ENCODE measurements at regions not wholly inside any gene's neighbourhood (a gene's known extent, or its start where the extent isn't known, plus 50 kb on each side); places are given as distances from the start of the nearest gene placed in this dataset.

GRCh38 chrX:40170830-40171512 is 73.2 kb upstream of the BCOR start:
- H3K4me3 ChIP-seq (ENCODE audit: low read length) = no peak overlapping the region; the same call in 1 of the 2 replicates
- no peak for TF ChIP-seq ZNF274 (IDR thresholded peaks at IDR 0.05; ENCODE audit: low read depth, low read length)

GRCh38 chrX:40169193-40170101 is 71.7 kb upstream of the BCOR start:
- H3K4me3 ChIP-seq (ENCODE audit: low read length) = peak overlapping the region; percentile 10; the same call in 1 of the 2 replicates
- TF ChIP-seq ZNF274 (IDR thresholded peaks at IDR 0.05; ENCODE audit: low read depth, low read length) = no peak

- H3K4me3 ChIP-seq (ENCODE audit: low read length) = no peak overlapping the region
- no peak for TF ChIP-seq ZNF274 (IDR thresholded peaks at IDR 0.05; ENCODE audit: low read depth, low read length)
Observed at GRCh38 chrX:40168480-40169011, 70.8 kb upstream of the BCOR start.

- no peak for TF ChIP-seq ZNF274 (IDR thresholded peaks at IDR 0.05; ENCODE audit: low read depth, low read length)
- H3K4me3 ChIP-seq (ENCODE audit: low read length) = no peak overlapping the region; the same call in 1 of the 2 replicates
Observed at GRCh38 chrX:40167850-40168479, 70.2 kb upstream of the BCOR start.

- H3K4me3 ChIP-seq (ENCODE audit: low read length) = no peak overlapping the region; the same call in 1 of the 2 replicates
- no peak for TF ChIP-seq ZNF274 (IDR thresholded peaks at IDR 0.05; ENCODE audit: low read depth, low read length)
Observed at GRCh38 chrX:40167233-40167849, 69.6 kb upstream of the BCOR start.

GRCh38 chrX:40166582-40166981 is 68.8 kb upstream of the BCOR start:
- H3K4me3 ChIP-seq (ENCODE audit: low read length) = no peak overlapping the region
- TF ChIP-seq ZNF274 (IDR thresholded peaks at IDR 0.05; ENCODE audit: low read depth, low read length) = no peak

GRCh38 chrX:40165861-40166260 is 68.1 kb upstream of the BCOR start:
- no peak for TF ChIP-seq ZNF274 (IDR thresholded peaks at IDR 0.05; ENCODE audit: low read depth, low read length)
- no peak overlapping the region for H3K4me3 ChIP-seq (ENCODE audit: low read length)

GRCh38 chrX:40165206-40165605 is 67.4 kb upstream of the BCOR start:
- H3K4me3 ChIP-seq (ENCODE audit: low read length) = no peak overlapping the region
- no peak for TF ChIP-seq ZNF274 (IDR thresholded peaks at IDR 0.05; ENCODE audit: low read depth, low read length)

- H3K4me3 ChIP-seq (ENCODE audit: low read length) = no peak overlapping the region
- TF ChIP-seq ZNF274 (IDR thresholded peaks at IDR 0.05; ENCODE audit: low read depth, low read length) = no peak
Observed at GRCh38 chrX:40164751-40165150, 67.0 kb upstream of the BCOR start.

- peak overlapping the region; percentile 23; the same call in 1 of the 2 replicates for H3K4me3 ChIP-seq (ENCODE audit: low read length)
Observed at GRCh38 chrX:40158036-40158706, 60.4 kb upstream of the BCOR start.

GRCh38 chrX:40157228-40158035 is 59.7 kb upstream of the BCOR start:
- no peak overlapping the region; the same call in 1 of the 2 replicates for H3K4me3 ChIP-seq (ENCODE audit: low read length)
- no peak for TF ChIP-seq ZNF274 (IDR thresholded peaks at IDR 0.05; ENCODE audit: low read depth, low read length)

More at GRCh38 chrX:40158036-40158706, 60.4 kb upstream of the BCOR start:
- no peak for TF ChIP-seq ZNF274 (IDR thresholded peaks at IDR 0.05; ENCODE audit: low read depth, low read length)

- no peak overlapping the region for H3K4me3 ChIP-seq (ENCODE audit: low read length)
Observed at GRCh38 chrX:40156470-40157227, 58.9 kb upstream of the BCOR start.

More at GRCh38 chrX:40156470-40157227, 58.9 kb upstream of the BCOR start:
- no peak for TF ChIP-seq ZNF274 (IDR thresholded peaks at IDR 0.05; ENCODE audit: low read depth, low read length)

All from GM08714 (cell line).